GM12873 (cell line): ENCODE measurements at regions not wholly inside any gene's neighbourhood (a gene's known extent, or its start where the extent isn't known, plus 50 kb on each side); places are given as distances from the start of the nearest gene placed in this dataset.

Experiments used
- TF ChIP-seq, protein P1 (sequence below): IDR thresholded peaks from 2 replicates; pipeline ENCODE4 v1.5.1; 2012; ENCODE audit warnings: low read depth, mild to moderate bottlenecking, moderate library complexity, low read length, control low read depth; ENCODE audit not compliant: insufficient read depth; ENCODE audit errors: missing control alignments

DNA sequence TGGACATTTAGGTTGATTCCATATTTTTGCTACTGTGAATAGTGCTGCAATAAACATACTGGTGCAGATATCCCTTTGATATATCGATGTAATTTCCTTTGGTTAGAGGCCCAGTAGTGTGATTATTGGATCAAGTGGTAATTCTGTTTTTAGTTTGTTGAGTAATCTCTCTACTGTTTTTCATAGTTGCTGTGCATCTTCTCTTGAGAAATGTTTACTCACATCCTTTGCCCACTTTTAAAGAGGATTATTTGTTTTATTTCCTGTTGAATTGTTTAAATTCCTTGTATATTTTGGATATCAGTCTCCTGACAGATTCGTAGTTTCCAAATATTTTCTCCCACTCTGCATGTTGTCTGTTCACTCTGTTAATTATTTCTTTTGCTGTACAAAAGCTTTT, 352.6 kb upstream of the TARS1 start:
- TF ChIP-seq, protein P1, sequence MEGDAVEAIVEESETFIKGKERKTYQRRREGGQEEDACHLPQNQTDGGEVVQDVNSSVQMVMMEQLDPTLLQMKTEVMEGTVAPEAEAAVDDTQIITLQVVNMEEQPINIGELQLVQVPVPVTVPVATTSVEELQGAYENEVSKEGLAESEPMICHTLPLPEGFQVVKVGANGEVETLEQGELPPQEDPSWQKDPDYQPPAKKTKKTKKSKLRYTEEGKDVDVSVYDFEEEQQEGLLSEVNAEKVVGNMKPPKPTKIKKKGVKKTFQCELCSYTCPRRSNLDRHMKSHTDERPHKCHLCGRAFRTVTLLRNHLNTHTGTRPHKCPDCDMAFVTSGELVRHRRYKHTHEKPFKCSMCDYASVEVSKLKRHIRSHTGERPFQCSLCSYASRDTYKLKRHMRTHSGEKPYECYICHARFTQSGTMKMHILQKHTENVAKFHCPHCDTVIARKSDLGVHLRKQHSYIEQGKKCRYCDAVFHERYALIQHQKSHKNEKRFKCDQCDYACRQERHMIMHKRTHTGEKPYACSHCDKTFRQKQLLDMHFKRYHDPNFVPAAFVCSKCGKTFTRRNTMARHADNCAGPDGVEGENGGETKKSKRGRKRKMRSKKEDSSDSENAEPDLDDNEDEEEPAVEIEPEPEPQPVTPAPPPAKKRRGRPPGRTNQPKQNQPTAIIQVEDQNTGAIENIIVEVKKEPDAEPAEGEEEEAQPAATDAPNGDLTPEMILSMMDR: no peak

DNA sequence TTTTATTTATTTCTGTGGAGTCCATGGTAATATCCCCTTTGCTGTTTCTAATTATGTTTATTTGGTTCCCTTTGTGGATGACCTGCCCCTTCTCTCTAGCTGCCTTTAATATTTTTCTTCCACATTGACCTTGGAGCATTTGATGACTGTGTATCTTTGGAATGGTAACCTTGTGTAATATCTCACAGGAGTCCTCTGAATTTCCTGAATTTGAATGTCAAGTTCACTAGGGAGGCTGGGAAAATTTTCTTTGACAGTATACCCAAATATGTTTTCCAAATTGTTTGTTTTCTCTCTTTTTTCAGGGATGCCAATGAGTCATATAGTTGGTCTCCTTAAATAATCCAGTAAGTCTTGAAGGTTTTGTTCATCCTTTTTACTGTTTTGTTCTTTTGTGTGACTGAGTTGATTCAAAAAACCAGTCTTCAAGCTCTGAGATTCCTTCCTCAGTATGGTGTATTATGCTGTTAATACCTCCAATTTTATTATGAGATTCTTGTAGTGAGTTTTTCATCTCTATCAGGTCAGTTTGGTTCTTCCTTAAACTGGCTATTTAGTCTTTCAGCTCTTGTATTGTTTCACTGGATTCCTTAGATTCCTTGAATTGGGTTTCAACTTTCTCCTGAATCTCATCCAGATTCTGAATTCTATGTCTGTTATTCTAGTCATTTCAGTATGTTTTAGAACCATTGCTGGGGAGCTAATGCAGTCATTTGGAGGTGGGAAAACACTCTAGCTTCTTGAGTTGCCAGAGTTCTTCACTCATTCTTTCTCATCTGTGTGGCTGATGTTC, 349.0 kb upstream of the TARS1 start:
- TF ChIP-seq, protein P1: no peak

DNA sequence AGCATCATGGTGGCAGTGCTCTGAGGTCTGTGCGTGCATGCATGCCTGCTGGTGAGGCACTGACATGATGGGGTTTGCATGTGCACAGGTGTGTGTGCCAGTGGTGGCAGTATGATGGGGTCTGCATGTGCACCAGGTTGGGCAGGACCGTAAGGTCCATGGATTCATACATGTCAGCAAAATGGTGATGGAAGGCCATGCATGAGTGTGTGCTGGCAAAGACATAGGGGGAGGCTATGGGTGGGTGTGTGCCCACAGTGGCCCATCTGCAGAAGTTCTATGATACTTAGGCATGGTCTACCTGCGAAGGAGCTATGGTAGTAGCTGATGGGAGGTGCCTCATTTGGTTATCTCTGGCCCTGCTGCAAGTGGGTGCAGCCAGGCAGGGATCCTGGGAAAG, 348.0 kb upstream of the TARS1 start:
- TF ChIP-seq, protein P1: no peak

DNA sequence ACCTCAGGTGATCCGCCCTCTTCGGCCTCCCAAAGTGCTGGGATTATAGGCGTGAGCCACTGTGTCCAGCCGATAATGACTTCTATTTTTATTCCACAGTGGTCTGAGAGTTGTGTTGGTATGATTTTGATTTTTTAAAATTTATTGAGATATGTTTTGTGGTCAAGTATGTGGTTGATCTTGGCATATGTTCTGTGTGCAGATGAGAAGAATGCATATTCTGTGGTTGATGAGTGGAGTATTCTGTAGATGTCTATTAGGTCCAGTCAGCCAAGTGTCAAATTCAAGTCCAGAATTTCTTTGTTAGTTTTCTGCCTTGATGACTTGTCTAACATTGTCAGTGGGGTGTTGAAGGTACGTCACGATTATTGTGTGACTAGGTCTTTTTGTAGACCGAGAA, 338.2 kb upstream of the TARS1 start:
- TF ChIP-seq, protein P1: no peak

DNA sequence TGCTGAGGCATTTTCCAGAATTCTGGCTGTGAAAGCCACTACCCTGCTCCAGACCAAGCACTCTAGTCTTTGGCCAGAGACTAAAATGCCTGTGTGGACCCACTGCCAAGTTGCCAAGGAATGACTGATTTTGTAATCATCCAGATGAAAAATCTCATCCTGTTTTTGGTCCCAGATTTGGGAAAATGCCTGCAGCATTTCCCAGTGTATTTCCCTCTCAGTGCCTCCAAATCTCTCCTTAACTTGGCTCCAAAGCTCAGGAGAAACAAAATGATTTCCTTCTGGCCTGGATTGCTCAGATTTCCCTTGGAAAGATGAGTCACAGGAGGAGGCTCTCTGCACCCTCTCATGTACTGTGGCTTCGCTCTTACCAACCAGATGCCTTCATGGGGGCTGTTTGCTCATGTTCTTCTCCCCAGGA, 335.2 kb upstream of the TARS1 start:
- TF ChIP-seq, protein P1: no peak

DNA sequence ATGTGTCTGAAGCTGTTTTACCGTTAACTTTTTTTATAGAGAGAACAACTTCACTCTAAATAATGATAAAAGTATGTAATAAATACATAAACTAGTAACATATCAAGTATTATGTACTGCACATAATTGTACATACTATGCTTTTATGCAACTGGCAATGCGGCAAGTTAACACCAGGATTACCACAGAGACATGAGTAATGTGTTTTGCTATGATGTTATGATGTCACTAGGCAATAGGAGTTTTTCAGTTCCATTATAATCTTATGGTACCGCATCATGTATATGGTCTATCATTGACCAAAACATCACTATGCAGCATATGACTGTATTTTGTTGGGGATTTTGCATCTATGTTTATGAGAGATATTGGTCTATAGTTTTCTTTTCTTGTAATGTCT, 326.4 kb upstream of the TARS1 start:
- TF ChIP-seq, protein P1: no peak

DNA sequence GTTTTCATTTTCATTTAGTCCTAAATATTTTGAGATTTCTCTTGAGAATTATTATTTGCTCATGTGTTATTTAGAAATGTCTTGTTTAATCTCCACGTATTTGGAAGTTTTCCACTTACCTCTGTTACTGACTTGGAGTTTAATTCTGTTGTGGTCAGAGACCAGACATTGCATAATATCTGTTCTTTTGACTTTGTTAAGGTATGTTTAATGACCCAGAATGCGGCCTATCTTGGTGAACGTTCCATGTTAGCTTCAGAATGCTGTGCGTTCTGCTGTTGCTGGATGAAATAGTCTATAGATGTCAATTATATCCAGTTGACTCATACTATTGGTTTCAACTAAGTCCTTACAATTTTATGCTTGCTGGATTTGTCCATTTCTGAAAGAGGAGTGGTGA, 325.3 kb upstream of the TARS1 start:
- TF ChIP-seq, protein P1: no peak
